Kidney (tissue), 13 donors: ENCODE measurements at regions not wholly inside any gene's neighbourhood (a gene's known extent, or its start where the extent isn't known, plus 50 kb on each side); places are given as distances from the start of the nearest gene placed in this dataset.
"Not testable (repeated sequence)": the region's sequence is repeated elsewhere in the genome, so short reads cannot be mapped to it uniquely, and the experiment has no call there.

Experiments
- DNase-seq, 5 donors: peaks; one replicate each; pipeline ENCODE4 v3.0.0-alpha.2; 2013 to 2020
- FAIRE-seq: peaks from 2 replicates; lab custom pipeline; 2012; peaks lifted over from hg19 to GRCh38; lab: Jason Lieb, UNC
- H3K27ac ChIP-seq, 2 donors: one replicate each; pipeline ENCODE4 v1.7.0; 2013; ENCODE audit warnings: low read depth in 2 of 2, low read length in 2 of 2, inconsistent platforms in 1 of 2
- H3K27me3 ChIP-seq: one replicate; pipeline ENCODE4 v1.7.1; 2013; ENCODE audit warnings: low read length, inconsistent platforms; ENCODE audit not compliant: control insufficient read depth, insufficient read depth
- H3K36me3 ChIP-seq, 3 donors: one replicate each; pipeline versions ENCODE4 v1.7.0 to v1.7.1; 2013; ENCODE audit warnings: low read length in 3 of 3, control low read depth in 1 of 3, inconsistent platforms in 1 of 3; ENCODE audit not compliant: insufficient read depth in 3 of 3, control insufficient read depth in 2 of 3
- H3K4me1 ChIP-seq, 3 donors: one replicate each; pipeline versions ENCODE4 v1.7.0 to v1.7.1; 2013; ENCODE audit warnings: low read length in 3 of 3, inconsistent platforms in 1 of 3, low read depth in 1 of 3; ENCODE audit not compliant: control insufficient read depth in 2 of 3, insufficient read depth in 2 of 3
- H3K4me3 ChIP-seq, 3 donors: one replicate each; pipeline versions ENCODE4 v1.7.0 to v1.8.1; 2013; ENCODE audit warnings: low read length in 3 of 3, control low read depth in 1 of 3, inconsistent platforms in 1 of 3
- H3K9ac ChIP-seq, 3 donors: one replicate each; pipeline versions ENCODE4 v1.7.0 to v1.7.1; 2013; ENCODE audit warnings: low read length in 3 of 3, control low read depth in 1 of 3, inconsistent platforms in 1 of 3
- H3K9me3 ChIP-seq, 3 donors: one replicate each; pipeline versions ENCODE4 v1.7.0 to v1.7.1; 2013; ENCODE audit warnings: low read length in 3 of 3, control low read depth in 1 of 3, inconsistent platforms in 1 of 3; ENCODE audit not compliant: control insufficient read depth in 2 of 3, insufficient read depth in 1 of 3
- CTCF ChIP-seq: IDR thresholded peaks from 3 replicates; pipeline ENCODE4 v1.5.1; 2012; ENCODE audit warnings: mild to moderate bottlenecking, moderate library complexity, borderline replicate concordance; ENCODE audit not compliant: insufficient read depth; ENCODE audit errors: extremely low read depth
- intact Hi-C: fragments of 100-400 bp; cut with DNase I; formaldehyde crosslinking; loops from one replicate; pipeline ENCODE4 v1.11.1; 2022
- donor health status: control.
- donor health status: control.
- donor health status: control.
- donor health status: control.
- donor health status: control.
- donor health status: DM: yes; HTN: yes; CAD: no.
- donor health status: Normal renal cell carcinoma (clear cell type).

- Histone ChIP-seq H3K9ac (no peak overlapping the region), H3K27me3 (no peaks in the 10 kb centered on the region), H3K9me3 (no peaks in the 10 kb centered on the region), H3K4me1 (no peaks in the 10 kb centered on the region), H3K4me3 (no peak overlapping the region), H3K36me3 (no peaks in the 10 kb centered on the region), H3K27ac (no peak overlapping the region)
- FAIRE-seq = no peak
- DNase-seq = no peak
- intact Hi-C loops = no loop called here
- no peak for TF ChIP-seq CTCF
These were observed 555.5 kb upstream of the CYLC2 start for GRCh38 chr9:102439583-102439982.

- H3K27me3 ChIP-seq, FAIRE-seq, H3K9me3 ChIP-seq, intact Hi-C loops, H3K9ac ChIP-seq, H3K4me3 ChIP-seq, H3K36me3 ChIP-seq, H3K4me1 ChIP-seq, H3K27ac ChIP-seq: not testable (repeated sequence)
- DNase-seq = peak in 1 of 5 donors; percentile 64
These were observed 558.5 kb upstream of the CYLC2 start for GRCh38 chr9:102436599-102436998.

GRCh38 chr9:102435427-102435826 lies 559.7 kb upstream of the CYLC2 start:
- intact Hi-C loops = no loop called here

GRCh38 chr9:102434545-102434944 lies 560.6 kb upstream of the CYLC2 start:
- H3K36me3 ChIP-seq = no peaks in the 10 kb centered on the region
- H3K9ac ChIP-seq = no peak overlapping the region
- no peaks in the 10 kb centered on the region for H3K9me3 ChIP-seq
- FAIRE-seq (no peak), DNase-seq (no peak)
- H3K27ac ChIP-seq = no peak overlapping the region
- no peaks in the 10 kb centered on the region for H3K27me3 ChIP-seq
- TF ChIP-seq CTCF = no peak
- intact Hi-C loops = no loop called here
- no peak overlapping the region for H3K4me3 ChIP-seq
- H3K4me1 ChIP-seq = no peaks in the 10 kb centered on the region

More at GRCh38 chr9:102435427-102435826, 559.7 kb upstream of the CYLC2 start:
- Histone ChIP-seq H3K27ac (no peak overlapping the region), H3K27me3 (no peaks in the 10 kb centered on the region), H3K9ac (no peak overlapping the region), H3K9me3 (no peaks in the 10 kb centered on the region), H3K4me3 (no peak overlapping the region), H3K36me3 (no peaks in the 10 kb centered on the region), H3K4me1 (no peaks in the 10 kb centered on the region)
- DNase-seq = no peak
- no peak for TF ChIP-seq CTCF
- FAIRE-seq = no peak
